ENCODE measurements at regions not wholly inside any gene's neighbourhood (a gene's known extent, or its start where the extent isn't known, plus 50 kb on each side); places are given as distances from the start of the nearest gene placed in this dataset.

GRCh38 chr11:57095896-57096295 is 85.9 kb upstream of the LRRC55 start:
- TF ChIP-seq TAF1 (conservative IDR thresholded peaks at IDR 0.05) (no peak), ZBTB33 (IDR thresholded peaks at IDR 0.05) (no peak), GABPA (IDR thresholded peaks at IDR 0.05 in 1 of 2, conservative IDR thresholded peaks at IDR 0.05 in 1 of 2) (no peak), RAD21 (IDR thresholded peaks at IDR 0.05) (no peak), SP1 (IDR thresholded peaks at IDR 0.05) (no peak), EGR1 (IDR thresholded peaks at IDR 0.05; ENCODE audit: low read depth in 2 of 2) (no peak), REST (IDR thresholded peaks at IDR 0.05) (no peak), FOXA1 (IDR thresholded peaks at IDR 0.05) (no peak)
- TF ChIP-seq, protein P1, sequence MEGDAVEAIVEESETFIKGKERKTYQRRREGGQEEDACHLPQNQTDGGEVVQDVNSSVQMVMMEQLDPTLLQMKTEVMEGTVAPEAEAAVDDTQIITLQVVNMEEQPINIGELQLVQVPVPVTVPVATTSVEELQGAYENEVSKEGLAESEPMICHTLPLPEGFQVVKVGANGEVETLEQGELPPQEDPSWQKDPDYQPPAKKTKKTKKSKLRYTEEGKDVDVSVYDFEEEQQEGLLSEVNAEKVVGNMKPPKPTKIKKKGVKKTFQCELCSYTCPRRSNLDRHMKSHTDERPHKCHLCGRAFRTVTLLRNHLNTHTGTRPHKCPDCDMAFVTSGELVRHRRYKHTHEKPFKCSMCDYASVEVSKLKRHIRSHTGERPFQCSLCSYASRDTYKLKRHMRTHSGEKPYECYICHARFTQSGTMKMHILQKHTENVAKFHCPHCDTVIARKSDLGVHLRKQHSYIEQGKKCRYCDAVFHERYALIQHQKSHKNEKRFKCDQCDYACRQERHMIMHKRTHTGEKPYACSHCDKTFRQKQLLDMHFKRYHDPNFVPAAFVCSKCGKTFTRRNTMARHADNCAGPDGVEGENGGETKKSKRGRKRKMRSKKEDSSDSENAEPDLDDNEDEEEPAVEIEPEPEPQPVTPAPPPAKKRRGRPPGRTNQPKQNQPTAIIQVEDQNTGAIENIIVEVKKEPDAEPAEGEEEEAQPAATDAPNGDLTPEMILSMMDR (IDR thresholded peaks at IDR 0.05; ENCODE audit: low read depth, low read length, missing input control), result no peak
- TF ChIP-seq, protein P2, sequence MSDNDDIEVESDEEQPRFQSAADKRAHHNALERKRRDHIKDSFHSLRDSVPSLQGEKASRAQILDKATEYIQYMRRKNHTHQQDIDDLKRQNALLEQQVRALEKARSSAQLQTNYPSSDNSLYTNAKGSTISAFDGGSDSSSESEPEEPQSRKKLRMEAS (IDR thresholded peaks at IDR 0.05), result no peak
